ENCODE measurements at regions not wholly inside any gene's neighbourhood (a gene's known extent, or its start where the extent isn't known, plus 50 kb on each side); places are given as distances from the start of the nearest gene placed in this dataset.

DNA sequence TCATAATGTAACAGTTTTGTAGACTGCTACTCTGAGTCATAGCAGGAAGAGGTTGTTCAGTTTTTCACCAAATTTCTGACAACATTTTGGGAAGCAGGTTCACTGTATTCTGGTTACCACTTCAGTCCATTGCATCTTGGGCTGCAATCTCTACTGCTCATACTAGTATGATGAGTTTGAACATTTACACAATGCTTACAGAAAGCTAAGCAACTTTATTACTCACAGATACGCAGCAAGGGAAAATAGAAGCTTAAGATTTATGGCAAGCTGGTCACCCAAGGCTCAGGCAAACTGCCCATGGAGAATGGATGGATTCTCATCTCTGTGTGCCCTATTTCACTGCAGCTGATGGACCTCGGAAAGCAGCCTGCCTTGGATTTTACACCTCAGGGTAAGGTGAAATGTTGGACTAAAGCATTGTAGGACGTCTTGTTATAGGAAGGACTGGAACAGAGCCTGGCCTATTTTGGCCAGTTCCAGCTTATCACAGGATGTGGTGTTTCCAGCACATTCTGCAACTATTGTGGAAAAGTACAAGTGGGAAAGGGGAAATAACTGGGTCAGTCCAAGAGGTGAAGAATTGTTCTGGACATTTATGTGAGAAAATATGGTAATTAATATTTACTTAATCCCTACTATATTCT, 887.1 kb upstream of the AGA start:
- H3K4me3 ChIP-seq (ENCODE audit: low read depth, low read length): no peak overlapping the region
- no peak overlapping the region for H2AFZ ChIP-seq (ENCODE audit: low read length, unreplicated experiment)
- no peaks in the 10 kb centered on the region for H3K4me1 ChIP-seq (ENCODE audit: control insufficient read depth, insufficient read depth, low read length, unreplicated experiment)
- no peaks in the 10 kb centered on the region for H3K79me2 ChIP-seq (ENCODE audit: control insufficient read depth, insufficient read depth, low read length, unreplicated experiment)
- no peaks in the 10 kb centered on the region for H3K36me3 ChIP-seq (ENCODE audit: insufficient read depth, low read length)
- H3K27me3 ChIP-seq (ENCODE audit: insufficient read depth, low read length): no peaks in the 10 kb centered on the region
- no peak overlapping the region for H3K27ac ChIP-seq (ENCODE audit: low read depth, low read length)

DNA sequence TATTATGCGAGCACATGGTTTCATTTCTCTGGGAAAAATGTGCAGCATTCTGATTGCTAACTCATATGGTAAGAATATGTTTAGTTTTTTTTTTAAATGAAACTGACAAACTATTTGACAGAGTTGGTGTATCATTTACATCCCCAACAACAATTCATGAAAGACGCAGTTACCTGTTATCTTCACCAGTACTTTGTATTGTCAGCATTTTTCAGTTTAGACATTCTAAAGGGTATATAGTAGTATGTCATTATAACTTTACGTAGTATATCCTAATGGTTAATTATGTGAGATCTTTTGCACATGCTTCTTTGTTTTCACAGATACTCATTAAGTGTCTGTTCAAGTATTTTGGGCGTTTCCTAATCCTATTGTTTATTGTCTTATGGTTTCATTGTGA, 891.1 kb upstream of the AGA start:
- Histone ChIP-seq H3K36me3 (ENCODE audit: insufficient read depth, low read length) (no peaks in the 10 kb centered on the region), H3K4me1 (ENCODE audit: control insufficient read depth, insufficient read depth, low read length, unreplicated experiment) (no peaks in the 10 kb centered on the region), H3K27ac (ENCODE audit: low read depth, low read length) (no peak overlapping the region), H3K79me2 (ENCODE audit: control insufficient read depth, insufficient read depth, low read length, unreplicated experiment) (no peaks in the 10 kb centered on the region), H3K4me3 (ENCODE audit: low read depth, low read length) (no peak overlapping the region), H2AFZ (ENCODE audit: low read length, unreplicated experiment) (no peak overlapping the region), H3K27me3 (ENCODE audit: insufficient read depth, low read length) (no peaks in the 10 kb centered on the region)

DNA sequence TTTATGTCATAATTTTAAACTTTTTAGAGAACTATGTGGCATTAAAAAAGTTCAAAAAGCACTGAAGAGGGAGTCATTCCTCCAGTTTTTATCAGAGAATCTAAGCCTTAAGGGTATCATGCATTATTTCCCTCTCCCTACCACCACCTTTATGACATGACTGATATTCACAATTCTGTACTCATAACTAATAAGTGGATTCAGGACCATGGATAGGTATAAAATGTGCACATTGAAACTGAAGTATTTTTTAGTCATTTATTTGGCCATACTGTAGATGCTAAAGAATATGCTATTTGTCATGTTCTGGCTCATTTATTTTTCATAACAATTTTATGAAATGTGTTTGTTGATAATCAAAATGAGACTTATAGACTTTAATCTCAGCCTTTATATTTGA, 897.5 kb upstream of the AGA start:
- Histone ChIP-seq H3K79me2 (ENCODE audit: control insufficient read depth, insufficient read depth, low read length, unreplicated experiment) (no peaks in the 10 kb centered on the region), H2AFZ (ENCODE audit: low read length, unreplicated experiment) (no peak overlapping the region), H3K4me3 (ENCODE audit: low read depth, low read length) (no peak overlapping the region)

DNA sequence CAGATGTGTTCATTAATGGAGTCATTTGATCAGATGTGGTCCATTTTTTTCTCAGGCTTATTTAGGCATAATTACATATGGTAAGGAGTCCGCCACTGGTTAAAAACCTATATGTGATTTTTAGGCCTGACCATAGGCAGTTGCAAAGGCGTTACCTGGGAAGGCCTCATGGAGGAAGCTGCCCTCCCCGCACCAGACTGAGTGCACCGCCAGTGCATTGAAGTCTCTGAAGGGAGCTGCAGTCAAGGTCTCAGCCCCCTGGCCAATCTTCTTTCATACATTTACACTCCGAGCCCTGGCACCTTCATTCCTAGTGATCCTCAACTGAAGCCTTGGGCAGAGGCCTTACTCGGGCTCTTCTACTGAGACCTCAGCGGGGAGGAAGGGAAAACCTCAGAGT, 898.2 kb upstream of the AGA start:
- Histone ChIP-seq H3K27ac (ENCODE audit: low read depth, low read length) (no peak overlapping the region), H3K79me2 (ENCODE audit: control insufficient read depth, insufficient read depth, low read length, unreplicated experiment) (no peaks in the 10 kb centered on the region), H2AFZ (ENCODE audit: low read length, unreplicated experiment) (no peak overlapping the region), H3K27me3 (ENCODE audit: insufficient read depth, low read length) (no peaks in the 10 kb centered on the region), H3K4me3 (ENCODE audit: low read depth, low read length) (no peak overlapping the region), H3K36me3 (ENCODE audit: insufficient read depth, low read length) (no peaks in the 10 kb centered on the region), H3K4me1 (ENCODE audit: control insufficient read depth, insufficient read depth, low read length, unreplicated experiment) (no peaks in the 10 kb centered on the region)

More for the DNA sequence above, 897.5 kb upstream of the AGA start:
- Histone ChIP-seq H3K27ac (ENCODE audit: low read depth, low read length) (no peak overlapping the region), H3K36me3 (ENCODE audit: insufficient read depth, low read length) (no peaks in the 10 kb centered on the region), H3K4me1 (ENCODE audit: control insufficient read depth, insufficient read depth, low read length, unreplicated experiment) (no peaks in the 10 kb centered on the region), H3K27me3 (ENCODE audit: insufficient read depth, low read length) (no peaks in the 10 kb centered on the region)

DNA sequence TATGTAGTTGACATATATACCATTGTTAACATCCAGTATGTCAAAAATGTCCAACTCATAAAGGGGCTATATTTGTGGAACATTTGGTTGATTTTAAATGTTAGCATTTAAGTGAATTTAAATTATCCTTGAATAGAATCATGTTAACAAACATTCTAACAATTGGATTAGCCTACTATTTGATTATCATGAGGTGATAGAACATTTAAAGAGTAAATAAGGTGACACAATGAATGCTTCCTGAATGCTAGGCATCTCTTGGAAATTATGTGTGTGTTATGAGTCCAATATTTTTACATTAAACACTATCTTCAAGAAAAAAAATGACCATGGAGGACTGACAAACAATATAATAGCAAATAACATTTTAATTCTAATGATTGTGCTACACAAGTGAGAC, 901.9 kb upstream of the AGA start:
- no peak overlapping the region for H3K27ac ChIP-seq (ENCODE audit: low read depth, low read length)
- H3K27me3 ChIP-seq (ENCODE audit: insufficient read depth, low read length): no peaks in the 10 kb centered on the region
- H3K36me3 ChIP-seq (ENCODE audit: insufficient read depth, low read length): no peaks in the 10 kb centered on the region
- H3K4me3 ChIP-seq (ENCODE audit: low read depth, low read length): no peak overlapping the region
- H3K4me1 ChIP-seq (ENCODE audit: control insufficient read depth, insufficient read depth, low read length, unreplicated experiment): no peaks in the 10 kb centered on the region
- no peak overlapping the region for H2AFZ ChIP-seq (ENCODE audit: low read length, unreplicated experiment)
- no peaks in the 10 kb centered on the region for H3K79me2 ChIP-seq (ENCODE audit: control insufficient read depth, insufficient read depth, low read length, unreplicated experiment)

DNA sequence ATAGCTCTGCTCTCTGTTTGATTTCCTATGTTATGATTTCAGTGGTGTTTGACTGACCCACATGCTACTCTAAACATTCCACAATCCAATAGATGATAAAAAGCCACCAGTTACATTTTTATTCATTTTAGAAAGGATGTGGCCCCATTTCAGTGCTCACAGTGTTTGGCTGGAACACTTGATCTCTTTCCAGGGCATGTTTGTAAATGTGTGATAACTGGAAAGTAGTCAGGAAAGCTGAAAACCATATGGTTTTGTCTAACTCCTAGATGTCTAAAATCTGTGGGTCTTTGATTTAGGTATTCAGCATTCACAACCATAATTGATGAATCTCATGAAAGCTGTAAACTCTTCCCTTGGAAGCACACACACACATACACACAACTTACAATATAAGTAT, 904.9 kb upstream of the AGA start:
- no peaks in the 10 kb centered on the region for H3K4me1 ChIP-seq (ENCODE audit: control insufficient read depth, insufficient read depth, low read length, unreplicated experiment)
- H3K36me3 ChIP-seq (ENCODE audit: insufficient read depth, low read length): no peaks in the 10 kb centered on the region
- no peak overlapping the region for H2AFZ ChIP-seq (ENCODE audit: low read length, unreplicated experiment)
- H3K27ac ChIP-seq (ENCODE audit: low read depth, low read length): no peak overlapping the region
- H3K4me3 ChIP-seq (ENCODE audit: low read depth, low read length): no peak overlapping the region
- no peaks in the 10 kb centered on the region for H3K27me3 ChIP-seq (ENCODE audit: insufficient read depth, low read length)
- no peaks in the 10 kb centered on the region for H3K79me2 ChIP-seq (ENCODE audit: control insufficient read depth, insufficient read depth, low read length, unreplicated experiment)

DNA sequence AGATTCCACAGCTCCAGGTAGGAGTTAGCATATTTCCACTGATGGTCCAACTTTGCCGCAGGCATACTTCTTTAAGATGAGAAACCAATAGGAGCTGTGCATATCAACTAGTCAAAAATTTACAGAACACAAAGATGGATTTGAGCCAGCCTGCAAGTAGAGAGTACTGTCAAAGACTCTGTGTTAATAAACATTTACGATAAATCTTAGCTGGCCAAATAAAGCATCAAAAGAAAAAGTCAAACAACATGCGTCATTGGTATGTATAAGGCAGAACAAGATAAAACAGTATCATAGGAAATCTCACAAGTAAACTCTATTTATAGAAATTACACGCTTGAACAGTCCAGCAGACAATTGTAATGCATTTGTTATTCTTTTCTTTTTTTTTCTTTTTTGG, 907.4 kb upstream of the AGA start:
- Histone ChIP-seq H3K36me3 (ENCODE audit: insufficient read depth, low read length) (no peaks in the 10 kb centered on the region), H3K27me3 (ENCODE audit: insufficient read depth, low read length) (no peaks in the 10 kb centered on the region), H3K4me1 (ENCODE audit: control insufficient read depth, insufficient read depth, low read length, unreplicated experiment) (no peaks in the 10 kb centered on the region), H3K4me3 (ENCODE audit: low read depth, low read length) (no peak overlapping the region), H3K79me2 (ENCODE audit: control insufficient read depth, insufficient read depth, low read length, unreplicated experiment) (no peaks in the 10 kb centered on the region), H2AFZ (ENCODE audit: low read length, unreplicated experiment) (no peak overlapping the region), H3K27ac (ENCODE audit: low read depth, low read length) (no peak overlapping the region)

DNA sequence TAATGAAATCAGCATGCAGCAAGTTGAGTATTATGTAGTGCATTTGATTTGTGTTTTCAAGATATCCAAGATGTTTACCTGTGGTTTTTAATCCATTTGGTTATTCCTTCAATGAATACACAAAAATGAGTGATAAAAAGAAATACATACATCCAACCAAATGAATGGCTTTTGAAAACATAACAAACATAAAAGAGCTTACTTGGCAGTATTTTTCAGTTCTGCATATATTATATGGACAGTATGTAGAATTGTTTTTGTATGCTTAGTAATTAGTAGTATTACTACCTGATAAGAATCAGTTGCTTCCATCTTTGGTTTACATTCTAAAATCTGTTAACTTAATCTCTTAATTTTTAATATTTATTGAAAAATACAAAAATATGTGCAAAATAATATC, 908.9 kb upstream of the AGA start:
- H3K27me3 ChIP-seq (ENCODE audit: insufficient read depth, low read length): no peaks in the 10 kb centered on the region
- no peaks in the 10 kb centered on the region for H3K4me1 ChIP-seq (ENCODE audit: control insufficient read depth, insufficient read depth, low read length, unreplicated experiment)
- H3K79me2 ChIP-seq (ENCODE audit: control insufficient read depth, insufficient read depth, low read length, unreplicated experiment): no peaks in the 10 kb centered on the region
- H3K4me3 ChIP-seq (ENCODE audit: low read depth, low read length): no peak overlapping the region
- H3K36me3 ChIP-seq (ENCODE audit: insufficient read depth, low read length): no peaks in the 10 kb centered on the region
- H3K27ac ChIP-seq (ENCODE audit: low read depth, low read length): no peak overlapping the region
- H2AFZ ChIP-seq (ENCODE audit: low read length, unreplicated experiment): no peak overlapping the region

DNA sequence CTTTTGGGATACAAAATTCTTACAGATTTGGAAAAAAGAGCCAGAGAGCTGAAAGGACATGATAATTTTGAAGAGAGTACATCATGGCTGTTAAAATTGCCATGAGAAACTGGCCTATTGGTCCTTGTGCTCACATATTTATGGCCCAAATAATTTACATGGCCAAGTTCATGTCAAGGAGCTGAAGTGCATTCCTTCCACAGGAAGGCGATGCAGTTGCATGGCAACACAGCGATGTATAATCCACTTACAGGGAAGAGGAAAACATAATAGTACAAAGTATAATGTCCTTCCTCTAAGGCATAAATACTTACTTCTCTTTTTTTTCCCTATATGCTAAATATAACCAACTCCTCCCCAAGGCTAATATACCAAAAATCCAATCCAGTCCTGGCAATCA, 914.5 kb upstream of the AGA start:
- no peaks in the 10 kb centered on the region for H3K36me3 ChIP-seq (ENCODE audit: insufficient read depth, low read length)
- H3K4me1 ChIP-seq (ENCODE audit: control insufficient read depth, insufficient read depth, low read length, unreplicated experiment): no peaks in the 10 kb centered on the region
- no peak overlapping the region for H3K4me3 ChIP-seq (ENCODE audit: low read depth, low read length)
- no peaks in the 10 kb centered on the region for H3K79me2 ChIP-seq (ENCODE audit: control insufficient read depth, insufficient read depth, low read length, unreplicated experiment)
- H3K27me3 ChIP-seq (ENCODE audit: insufficient read depth, low read length): no peaks in the 10 kb centered on the region
- no peak overlapping the region for H2AFZ ChIP-seq (ENCODE audit: low read length, unreplicated experiment)
- H3K27ac ChIP-seq (ENCODE audit: low read depth, low read length): no peak overlapping the region

DNA sequence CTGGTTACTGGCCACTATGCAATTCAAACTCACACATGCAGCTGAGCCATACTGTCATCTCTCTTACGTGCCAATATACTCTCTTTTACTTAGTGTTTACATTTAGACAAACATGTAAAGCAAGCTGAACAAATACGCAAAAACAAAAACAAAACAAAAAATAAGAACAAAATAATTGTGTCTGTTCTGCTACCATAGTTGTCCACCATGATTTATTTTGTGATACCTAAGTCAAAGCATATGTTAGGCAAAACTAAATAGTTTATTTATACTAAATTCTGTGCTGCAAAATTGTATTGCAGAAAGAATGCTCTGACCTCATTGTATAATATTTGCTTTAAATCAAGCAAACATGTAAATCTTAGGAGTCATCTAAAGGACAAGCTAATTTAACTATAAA, 943.2 kb upstream of the AGA start:
- Histone ChIP-seq H3K4me3 (ENCODE audit: low read depth, low read length) (no peak overlapping the region), H3K4me1 (ENCODE audit: control insufficient read depth, insufficient read depth, low read length, unreplicated experiment) (no peaks in the 10 kb centered on the region), H3K27me3 (ENCODE audit: insufficient read depth, low read length) (no peaks in the 10 kb centered on the region), H3K79me2 (ENCODE audit: control insufficient read depth, insufficient read depth, low read length, unreplicated experiment) (no peaks in the 10 kb centered on the region), H3K27ac (ENCODE audit: low read depth, low read length) (no peak overlapping the region), H3K36me3 (ENCODE audit: insufficient read depth, low read length) (no peaks in the 10 kb centered on the region), H2AFZ (ENCODE audit: low read length, unreplicated experiment) (no peak overlapping the region)

DNA sequence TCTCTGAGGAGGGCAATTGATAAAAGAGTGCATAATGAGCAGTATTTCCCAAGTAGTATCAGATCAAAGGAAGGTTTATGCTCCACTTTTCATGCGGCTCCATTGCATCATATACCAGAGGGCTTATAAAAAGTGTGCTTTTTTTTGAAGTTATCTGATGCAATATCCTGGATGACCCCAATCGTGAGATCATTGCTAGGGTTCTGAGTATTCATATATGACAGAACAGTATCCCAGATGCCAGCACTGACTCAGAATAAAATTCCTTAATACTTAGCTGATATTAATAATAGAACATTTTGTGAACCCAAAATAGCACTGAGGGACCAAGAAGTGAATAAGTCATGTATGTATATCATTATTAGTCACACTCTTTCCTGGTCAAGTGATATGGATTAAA, 945.5 kb upstream of the AGA start:
- no peaks in the 10 kb centered on the region for H3K27me3 ChIP-seq (ENCODE audit: insufficient read depth, low read length)
- no peaks in the 10 kb centered on the region for H3K36me3 ChIP-seq (ENCODE audit: insufficient read depth, low read length)
- no peak overlapping the region for H3K4me3 ChIP-seq (ENCODE audit: low read depth, low read length)
- no peak overlapping the region for H2AFZ ChIP-seq (ENCODE audit: low read length, unreplicated experiment)
- no peaks in the 10 kb centered on the region for H3K79me2 ChIP-seq (ENCODE audit: control insufficient read depth, insufficient read depth, low read length, unreplicated experiment)
- no peak overlapping the region for H3K27ac ChIP-seq (ENCODE audit: low read depth, low read length)
- H3K4me1 ChIP-seq (ENCODE audit: control insufficient read depth, insufficient read depth, low read length, unreplicated experiment): no peaks in the 10 kb centered on the region
